Renal cortex interstitium (tissue), 11 donors: ENCODE measurements at regions not wholly inside any gene's neighbourhood (a gene's known extent, or its start where the extent isn't known, plus 50 kb on each side); places are given as distances from the start of the nearest gene placed in this dataset.
"Not testable (repeated sequence)": the region's sequence is repeated elsewhere in the genome, so short reads cannot be mapped to it uniquely, and the experiment has no call there.

Experiments used
- DNase-seq, 11 donors: peaks; one replicate each; pipeline ENCODE4 v3.0.0-alpha.2; 2013; ENCODE audit warnings: low read depth in 9 of 11, low spot score in 4 of 11; ENCODE audit errors: extremely low read depth in 1 of 11

DNA sequence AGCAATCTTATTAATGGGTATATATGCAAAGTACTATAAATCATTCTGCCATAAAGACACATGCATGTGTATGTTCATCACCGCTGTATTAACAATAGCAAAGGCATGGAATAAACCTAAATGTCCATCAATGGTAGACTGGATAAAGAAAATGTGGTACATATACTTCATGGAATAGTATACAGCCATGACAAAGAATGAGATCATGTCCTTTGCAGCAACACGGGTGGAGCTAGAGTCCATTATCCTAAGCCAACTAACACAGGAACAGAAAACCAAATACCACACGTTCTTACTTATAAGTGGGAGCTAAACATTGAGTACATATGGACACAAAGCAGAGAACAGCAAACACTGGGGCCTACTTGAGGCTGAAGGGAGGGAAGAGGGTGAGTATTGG is 720.8 kb downstream of the GLUD2 start:
- DNase-seq = not testable (repeated sequence)

DNA sequence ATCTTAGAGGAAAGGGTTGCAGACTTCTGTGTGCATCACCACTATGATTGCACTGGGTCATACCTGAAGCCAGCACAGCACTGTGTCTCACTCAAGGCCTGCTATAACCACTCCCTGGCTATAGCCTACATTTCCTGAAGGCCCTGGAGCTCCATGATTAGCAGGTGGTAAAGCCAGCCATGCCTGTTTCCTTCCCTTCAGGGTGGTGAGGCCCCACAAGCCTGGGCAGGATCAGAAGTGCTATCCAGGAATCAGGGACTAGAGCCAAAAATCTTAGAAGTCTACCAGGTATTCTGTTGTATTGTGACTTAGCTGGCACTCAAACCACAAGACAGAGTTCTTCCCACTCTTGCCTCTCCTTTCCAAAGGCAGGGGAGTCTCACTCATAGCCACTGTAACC is 734.6 kb downstream of the GLUD2 start:
- DNase-seq = no peak

- DNase-seq = no peak
Measured at GRCh38 chrX:121782544-121782943, 735.1 kb downstream of the GLUD2 start.

GRCh38 chrX:121782976-121783375 is 735.6 kb downstream of the GLUD2 start:
- no peak for DNase-seq

GRCh38 chrX:121802881-121803412 is 755.5 kb downstream of the GLUD2 start:
- no peak for DNase-seq

- no peak for DNase-seq
Measured at GRCh38 chrX:121823406-121823805, 776.0 kb downstream of the GLUD2 start.

DNA sequence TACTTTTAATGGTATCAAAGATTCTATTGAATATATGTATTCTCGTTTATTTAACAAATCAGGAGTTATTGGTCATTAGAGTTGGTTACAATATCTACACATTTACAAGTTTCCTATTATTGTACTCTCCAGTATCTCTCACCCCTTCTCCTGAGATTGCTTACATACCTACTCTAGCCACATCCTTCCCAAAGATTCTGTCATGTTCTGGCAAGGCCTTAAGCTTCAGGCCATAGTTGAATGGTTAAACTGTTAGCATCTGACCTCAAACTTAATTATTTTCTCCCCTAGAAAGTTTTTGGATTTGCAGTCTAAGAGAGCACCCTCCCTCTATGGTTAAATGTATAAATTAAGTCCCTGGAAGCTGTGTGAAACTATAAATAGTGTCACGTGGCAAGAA is 784.2 kb downstream of the GLUD2 start:
- DNase-seq = no peak

DNA sequence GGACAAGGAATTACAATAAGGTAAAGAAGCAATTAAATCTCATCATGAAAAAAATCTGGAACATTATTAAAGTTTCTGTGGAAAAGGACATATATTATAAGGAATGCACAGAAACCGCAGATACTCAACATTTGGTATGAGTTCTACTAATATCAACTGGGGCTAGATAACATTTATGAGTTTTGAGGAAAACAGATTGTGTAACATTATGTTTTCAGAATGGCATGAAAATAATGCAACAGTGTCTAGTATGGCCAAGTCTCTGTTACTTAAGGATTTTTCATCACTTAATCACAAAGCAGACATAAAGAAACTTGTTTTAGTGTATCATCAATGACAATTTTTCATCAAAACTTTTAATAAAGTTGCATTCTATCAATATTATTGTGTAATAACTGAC is 785.0 kb downstream of the GLUD2 start:
- DNase-seq = no peak

- DNase-seq = peak in 1 of 11 donors; percentile 4
Measured at GRCh38 chrX:121836000-121836399, 788.6 kb downstream of the GLUD2 start.

GRCh38 chrX:121851033-121851432 is 803.6 kb downstream of the GLUD2 start:
- DNase-seq = no peak

DNA sequence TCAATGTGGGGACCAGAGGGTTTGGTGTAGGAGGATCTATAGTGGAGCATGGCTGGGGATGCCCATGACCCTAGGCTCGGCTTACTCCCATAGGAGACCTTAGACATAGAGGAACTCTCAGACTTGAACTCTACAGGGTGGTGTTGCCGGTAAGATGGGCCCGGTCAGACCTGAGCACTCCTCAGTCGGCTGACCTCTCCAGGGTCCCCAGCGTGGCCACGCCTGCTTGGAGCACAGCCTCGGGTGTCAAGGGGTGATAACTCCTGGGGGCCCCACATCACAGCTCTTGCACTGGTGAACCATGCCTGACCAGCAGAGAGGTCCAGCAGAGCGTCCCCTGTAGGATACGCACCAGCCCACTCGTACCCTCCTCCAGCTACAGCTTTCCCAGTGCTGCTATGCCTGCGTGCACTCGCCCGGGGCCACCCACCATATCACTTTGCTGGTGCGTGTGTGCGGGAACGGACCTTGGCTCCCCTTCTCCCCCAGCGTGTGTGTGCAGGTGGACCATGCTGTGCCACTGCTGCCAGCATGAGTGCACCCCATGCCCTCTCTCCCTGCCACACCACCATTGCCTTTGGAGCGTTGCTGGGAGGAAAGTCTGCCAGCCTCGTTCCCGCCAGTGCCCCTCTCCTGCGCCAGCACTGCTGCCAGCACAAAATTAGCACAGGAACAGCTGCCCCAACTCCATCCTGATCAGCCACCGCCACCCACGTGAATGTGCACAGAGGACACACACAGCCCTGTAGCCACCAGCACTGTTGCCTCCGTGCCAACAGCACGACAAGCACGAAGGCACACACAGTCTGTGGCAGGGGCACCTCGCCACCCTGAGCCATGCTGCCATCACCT is 806.6 kb downstream of the GLUD2 start:
- no peak for DNase-seq

- no peak for DNase-seq
Measured at GRCh38 chrX:121854614-121854911, 807.2 kb downstream of the GLUD2 start.

- DNase-seq = no peak
Measured at GRCh38 chrX:121858867-121859647, 811.6 kb downstream of the GLUD2 start.

- no peak for DNase-seq
Measured at GRCh38 chrX:121863976-121864375, 816.6 kb downstream of the GLUD2 start.

DNA sequence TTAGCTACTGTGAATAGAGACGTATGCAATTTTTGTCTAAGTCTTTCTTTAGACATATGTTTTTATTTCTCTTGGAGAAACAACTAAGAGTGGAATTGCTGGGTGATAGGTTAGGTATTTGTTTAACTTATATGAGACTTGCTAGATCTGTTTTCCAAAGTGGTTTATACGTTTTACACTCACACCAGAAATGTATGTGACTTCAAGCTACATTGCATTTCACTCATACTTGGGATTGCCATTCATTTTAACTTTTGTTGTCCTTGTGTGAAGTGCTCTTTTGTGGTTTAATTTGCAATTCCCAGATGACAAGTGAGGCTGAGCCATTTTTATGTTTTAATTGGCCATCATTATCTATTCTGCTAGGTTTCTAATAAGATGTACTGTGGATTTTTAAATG is 817.2 kb downstream of the GLUD2 start:
- DNase-seq = no peak

- no peak for DNase-seq
Measured at GRCh38 chrX:121869876-121870477, 822.6 kb downstream of the GLUD2 start.

DNA sequence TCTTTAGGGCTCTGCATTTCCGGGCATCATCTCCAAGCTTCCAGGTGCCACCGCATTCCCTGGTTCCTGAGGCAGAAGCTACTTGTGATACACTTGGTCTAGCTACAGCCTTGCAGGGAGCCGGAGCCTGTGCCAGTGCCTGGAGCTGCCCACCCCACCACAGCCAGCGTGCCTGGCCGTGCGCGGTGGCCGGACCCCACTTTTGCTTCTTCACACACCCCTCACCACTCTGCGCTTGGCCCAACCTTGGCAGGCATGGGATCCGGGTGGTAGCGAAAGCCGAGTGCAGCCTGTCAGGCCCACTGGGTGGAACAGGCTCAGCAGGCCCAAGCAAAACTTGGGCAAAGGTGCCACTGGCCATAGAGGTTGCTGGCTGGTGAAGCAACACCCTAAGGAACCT is 823.7 kb downstream of the GLUD2 start:
- DNase-seq = no peak

- DNase-seq = no peak
Measured at GRCh38 chrX:121876305-121876704, 828.9 kb downstream of the GLUD2 start.

- DNase-seq = not testable (repeated sequence)
Measured at GRCh38 chrX:121877337-121877736, 829.9 kb downstream of the GLUD2 start.

- DNase-seq = no peak
Measured at GRCh38 chrX:121886557-121886956, 839.1 kb downstream of the GLUD2 start.
